Left ventricle myocardium inferior (tissue), 1 donor: ENCODE measurements at regions not wholly inside any gene's neighbourhood (a gene's known extent, or its start where the extent isn't known, plus 50 kb on each side); places are given as distances from the start of the nearest gene placed in this dataset.

ENCODE experiments used
- DNase-seq: peaks from one replicate; pipeline ENCODE4 v3.0.0-alpha.2; 2020
- H3K27ac ChIP-seq: fragments of 200-600 bp; replicated peaks from 2 replicates; pipeline ENCODE4 v1.8.0; 2021
- H3K27me3 ChIP-seq: fragments of 200-600 bp; 2 replicates; pipeline ENCODE4 v1.8.0; 2021; ENCODE audit warnings: low read depth
- H3K36me3 ChIP-seq: fragments of 200-600 bp; 2 replicates; pipeline ENCODE4 v1.8.0; 2021
- H3K4me1 ChIP-seq: fragments of 200-600 bp; 2 replicates; pipeline ENCODE4 v1.8.0; 2021
- H3K4me3 ChIP-seq: fragments of 200-600 bp; 2 replicates; pipeline ENCODE4 v1.8.0; 2021; ENCODE audit warnings: mild to moderate bottlenecking, moderate library complexity
- H3K9me3 ChIP-seq: fragments of 200-600 bp; replicated peaks from 2 replicates; pipeline ENCODE4 v1.8.0; 2021
- CTCF ChIP-seq: fragments of 200-600 bp; IDR thresholded peaks from 2 replicates; pipeline ENCODE4 v1.8.0; 2021; ENCODE audit warnings: antibody characterized with exemption, mild to moderate bottlenecking, borderline replicate concordance
- intact Hi-C: fragments of 100-400 bp; cut with micrococcal nuclease; formaldehyde crosslinking; loops from one replicate; pipeline ENCODE4 v1.11.0; 2022
- donor health status: DM: no; HTN: yes; CAD: no; lungs with severe emphysema.

- TF ChIP-seq CTCF = no peak
- no peaks in the 10 kb centered on the region for H3K36me3 ChIP-seq
- intact Hi-C loops = no loop called here
- peaks cover 20% of the 10 kb centered on the region for H3K9me3 ChIP-seq
- H3K27me3 ChIP-seq = peaks cover 45% of the 10 kb centered on the region
- no peaks in the 10 kb centered on the region for H3K4me1 ChIP-seq
- H3K4me3 ChIP-seq = no peak overlapping the region
- no peak for DNase-seq
- no peak overlapping the region for H3K27ac ChIP-seq
Measured at GRCh38 chr10:131703541-131703940, 197.3 kb upstream of the PPP2R2D start.

GRCh38 chr10:131703941-131704340 is 196.9 kb upstream of the PPP2R2D start:
- TF ChIP-seq CTCF = no peak
- no peaks in the 10 kb centered on the region for H3K36me3 ChIP-seq
- no peak for DNase-seq
- H3K27me3 ChIP-seq = peaks cover 44% of the 10 kb centered on the region
- no peak overlapping the region for H3K4me3 ChIP-seq
- intact Hi-C loops = no loop called here
- no peak overlapping the region for H3K27ac ChIP-seq
- no peaks in the 10 kb centered on the region for H3K4me1 ChIP-seq
- H3K9me3 ChIP-seq = peaks cover 20% of the 10 kb centered on the region

- no peak for DNase-seq
- H3K27me3 ChIP-seq = peaks cover 46% of the 10 kb centered on the region
- TF ChIP-seq CTCF = no peak
- peaks cover 20% of the 10 kb centered on the region for H3K9me3 ChIP-seq
- no peak overlapping the region for H3K27ac ChIP-seq
- intact Hi-C loops = no loop called here
- H3K4me3 ChIP-seq = no peak overlapping the region
- no peaks in the 10 kb centered on the region for H3K36me3 ChIP-seq
- no peaks in the 10 kb centered on the region for H3K4me1 ChIP-seq
Measured at GRCh38 chr10:131706476-131706875, 194.3 kb upstream of the PPP2R2D start.

GRCh38 chr10:131706952-131707351 is 193.9 kb upstream of the PPP2R2D start:
- no peak for DNase-seq
- Histone ChIP-seq H3K27me3 (peaks cover 41% of the 10 kb centered on the region), H3K36me3 (no peaks in the 10 kb centered on the region), H3K4me3 (no peak overlapping the region), H3K27ac (no peak overlapping the region), H3K9me3 (peaks cover 20% of the 10 kb centered on the region), H3K4me1 (no peaks in the 10 kb centered on the region)
- intact Hi-C loops = no loop called here
- no peak for TF ChIP-seq CTCF

- H3K27me3 ChIP-seq = peaks cover 30% of the 10 kb centered on the region
- no peaks in the 10 kb centered on the region for H3K36me3 ChIP-seq
- H3K9me3 ChIP-seq = peaks cover 20% of the 10 kb centered on the region
- no peak for DNase-seq
- no peak for TF ChIP-seq CTCF
- no peak overlapping the region for H3K27ac ChIP-seq
- no peak overlapping the region for H3K4me3 ChIP-seq
- intact Hi-C loops = no loop called here
- no peaks in the 10 kb centered on the region for H3K4me1 ChIP-seq
Measured at GRCh38 chr10:131708225-131708880, 192.5 kb upstream of the PPP2R2D start.
